SK-N-SH (cell line): ENCODE measurements at regions not wholly inside any gene's neighbourhood (a gene's known extent, or its start where the extent isn't known, plus 50 kb on each side); places are given as distances from the start of the nearest gene placed in this dataset.

Source experiments
- CTCF ChIA-PET: fragments of 300-600, 350-600 bp; formaldehyde crosslinking; extraction: SDS; loops from one replicate; lab custom pipeline; 2021; lab: Yijun Ruan, JAX
- POLR2A ChIA-PET: fragments of 350-600 bp; sonication (Branson Sonifier 250); formaldehyde crosslinking; extraction: SDS; loops from one replicate; lab custom pipeline; 2020; ENCODE audit warnings: antibody characterized with exemption, inconsistent platforms; lab: Yijun Ruan, JAX
- DNase-seq: peaks from one replicate; pipeline ENCODE4 v3.0.0; 2012
- H2AFZ ChIP-seq: fragments of 200-600 bp; sonication (generic); 2 replicates; pipeline ENCODE4 v1.8.1; 2016; ENCODE audit warnings: antibody characterized with exemption, mild to moderate bottlenecking, low read depth
- H3F3A ChIP-seq: fragments of 200-600 bp; sonication (generic); replicated peaks from 2 replicates; pipeline ENCODE3; 2016; ENCODE audit warnings: antibody characterized with exemption, mild to moderate bottlenecking; ENCODE audit not compliant: insufficient read depth
- H3K27ac ChIP-seq, 2 experiments: fragments of 200-500 bp in 1 of 2; fragments of 200-600 bp in 1 of 2; sonication (Bioruptor generic) in 1 of 2; sonication (generic), shearing (Covaris generic) in 1 of 2; 2 replicates each; pipeline versions ENCODE4 v1.5.1 to v1.6.1; 2014 to 2016; ENCODE audit warnings: low read depth in 2 of 2, inconsistent platforms in 1 of 2, low read length in 1 of 2, mild to moderate bottlenecking in 1 of 2, mixed read lengths in 1 of 2
- H3K27me3 ChIP-seq: fragments of 200-600 bp; sonication (generic), shearing (Covaris generic); 2 replicates; pipeline ENCODE4 v1.6.1; 2016; ENCODE audit warnings: mixed run types; ENCODE audit not compliant: insufficient read depth
- H3K36me3 ChIP-seq, 2 experiments: fragments of 200-500 bp in 1 of 2; fragments of 200-600 bp in 1 of 2; sonication (Bioruptor generic) in 1 of 2; sonication (generic) in 1 of 2; replicated peaks in 1 of 2; 2 replicates each; pipeline versions ENCODE3 to v1.5.1; 2014 to 2016; ENCODE audit warnings: low read length in 1 of 2, mild to moderate bottlenecking in 1 of 2; ENCODE audit not compliant: insufficient read depth in 2 of 2, control insufficient read depth in 1 of 2
- H3K4me1 ChIP-seq, 2 experiments: fragments of 200-500 bp in 1 of 2; fragments of 200-600 bp in 1 of 2; sonication (Bioruptor generic) in 1 of 2; sonication (generic), shearing (Covaris generic) in 1 of 2; 2 replicates each; pipeline versions ENCODE4 v1.5.1 to v1.6.1; 2014 to 2016; ENCODE audit warnings: low read depth in 1 of 2, low read length in 1 of 2, mixed run types in 1 of 2; ENCODE audit not compliant: insufficient read depth in 2 of 2, control insufficient read depth in 1 of 2
- H3K4me2 ChIP-seq: fragments of 200-600 bp; sonication (generic), shearing (Covaris generic); 2 replicates; pipeline ENCODE4 v1.6.1; 2017; ENCODE audit warnings: mixed run types
- H3K4me3 ChIP-seq, 2 experiments: fragments of 200-500 bp in 1 of 2; fragments of 200-600 bp in 1 of 2; sonication (Bioruptor generic) in 1 of 2; sonication (generic), shearing (Covaris generic) in 1 of 2; 2 replicates each; pipeline versions ENCODE4 v1.5.1 to v1.8.1; 2014 to 2016; ENCODE audit warnings: low read depth in 2 of 2, inconsistent platforms in 1 of 2, low read length in 1 of 2, mild to moderate bottlenecking in 1 of 2, mixed read lengths in 1 of 2, moderate library complexity in 1 of 2
- H3K79me2 ChIP-seq: fragments of 200-600 bp; sonication (generic); 2 replicates; pipeline ENCODE4 v1.8.1; 2017; ENCODE audit warnings: mild to moderate bottlenecking; ENCODE audit not compliant: insufficient read depth
- H3K9ac ChIP-seq: fragments of 200-600 bp; sonication (generic); 2 replicates; pipeline ENCODE4 v1.6.1; 2017; ENCODE audit warnings: mixed run types
- H3K9me2 ChIP-seq: fragments of 200-600 bp; sonication (generic); 2 replicates; pipeline ENCODE4 v1.6.1; 2017; ENCODE audit warnings: mixed run types
- H3K9me3 ChIP-seq: fragments of 200-600 bp; sonication (generic); 2 replicates; pipeline ENCODE4 v1.6.1; 2017; ENCODE audit warnings: mixed run types, mild to moderate bottlenecking, moderate library complexity
- H4K20me1 ChIP-seq: fragments of 200-600 bp; sonication (generic); 2 replicates; pipeline ENCODE4 v1.6.1; 2017; ENCODE audit warnings: mild to moderate bottlenecking, mixed run types; ENCODE audit not compliant: insufficient read depth
- CTCF ChIP-seq: fragments of 200-600 bp; sonication (generic); IDR thresholded peaks from 2 replicates; pipeline ENCODE4 v1.6.1; 2017; ENCODE audit warnings: antibody characterized with exemption, mild to moderate bottlenecking, moderate library complexity
- ELF1 ChIP-seq: IDR thresholded peaks from 2 replicates; pipeline ENCODE4 v1.4.0; 2012
- EP300 ChIP-seq, 2 experiments: IDR thresholded peaks; 2 replicates each; pipeline versions ENCODE4 v1.4.0 to v1.6.1; 2012; ENCODE audit warnings: borderline replicate concordance in 1 of 2, low read depth in 1 of 2, low read length in 1 of 2
- EZH2phosphoT487 ChIP-seq: fragments of 200-600 bp; sonication (generic); IDR thresholded peaks from 2 replicates; pipeline ENCODE4 v1.6.1; 2017; ENCODE audit warnings: low read depth, mixed run types, mild to moderate bottlenecking, antibody characterized with exemption, moderate library complexity, borderline replicate concordance
- FOSL2 ChIP-seq: IDR thresholded peaks from 2 replicates; pipeline ENCODE4 v1.4.0; 2012; ENCODE audit warnings: low read depth, mild to moderate bottlenecking, moderate library complexity, borderline replicate concordance
- GABPA ChIP-seq: IDR thresholded peaks from 2 replicates; pipeline ENCODE4 v1.4.0; 2012; ENCODE audit warnings: low read depth, mild to moderate bottlenecking
- GATA2 ChIP-seq: sonication (generic); formaldehyde crosslinking; IDR thresholded peaks from 2 replicates; pipeline ENCODE4 v1.5.0; 2020; ENCODE audit warnings: mild to moderate bottlenecking, missing genetic modification reagents
- IRF3 ChIP-seq: fragments of 150-350 bp; IDR thresholded peaks from 2 replicates; pipeline ENCODE4 v1.6.1; 2016; ENCODE audit warnings: mild to moderate bottlenecking, low read depth, low read length
- POLR2AphosphoS5 ChIP-seq: IDR thresholded peaks from 2 replicates; pipeline ENCODE4 v1.6.1; 2012; ENCODE audit warnings: low read depth, low read length
- RCOR1 ChIP-seq: fragments of 150-350 bp; IDR thresholded peaks from 2 replicates; pipeline ENCODE4 v1.6.1; 2017; ENCODE audit warnings: antibody characterized with exemption, low read length
- REST ChIP-seq: IDR thresholded peaks from 2 replicates; pipeline ENCODE4 v1.6.1; 2012; ENCODE audit warnings: mild to moderate bottlenecking, low read depth, low read length, moderate library complexity
- RXRA ChIP-seq: IDR thresholded peaks from 2 replicates; pipeline ENCODE4 v1.4.0; 2012; ENCODE audit warnings: low read depth, mild to moderate bottlenecking, borderline replicate concordance
- SIN3A ChIP-seq: IDR thresholded peaks from 2 replicates; pipeline ENCODE4 v1.6.1; 2012; ENCODE audit warnings: low read depth, mild to moderate bottlenecking, low read length, moderate library complexity, borderline replicate concordance
- SMC3 ChIP-seq: IDR thresholded peaks from 2 replicates; pipeline ENCODE4 v1.6.1; 2012; ENCODE audit warnings: low read depth, low read length, improper control_type of control experiment
- TEAD4 ChIP-seq: IDR thresholded peaks from 2 replicates; pipeline ENCODE4 v1.4.0; 2012; ENCODE audit warnings: mild to moderate bottlenecking, borderline replicate concordance; ENCODE audit not compliant: insufficient read depth
- USF2 ChIP-seq: fragments of 150-350 bp; IDR thresholded peaks from 2 replicates; pipeline ENCODE4 v1.6.1; 2017; ENCODE audit warnings: antibody characterized with exemption, low read length, low read depth, borderline replicate concordance
- WGBS: methylation state at CpG from one replicate; pipeline ENCODE4 v1.1.6; 2017; ENCODE audit warnings: low lambda C conversion rate; 5-methylcytosine and 5-hydroxymethylcytosine counted together

GRCh38 chr2:182482511-182482910 lies 55.7 kb upstream of the PDE1A start:
- H2AFZ ChIP-seq: no peak overlapping the region
- POLR2A ChIA-PET: no interaction called here
- no peaks in the 10 kb centered on the region for H3K27me3 ChIP-seq
- no peak for TF ChIP-seq POLR2AphosphoS5
- no peak for TF ChIP-seq IRF3
- no peak for TF ChIP-seq USF2
- no peak for TF ChIP-seq SMC3
- no peak for TF ChIP-seq REST
- TF ChIP-seq SIN3A: no peak
- TF ChIP-seq EZH2phosphoT487: no peak
- no peak for TF ChIP-seq GABPA
- TF ChIP-seq CTCF: no peak
- no peak for TF ChIP-seq FOSL2
- TF ChIP-seq RCOR1: no peak
- TF ChIP-seq GATA2: no peak
- no peak for TF ChIP-seq RXRA
- no peak for TF ChIP-seq ELF1
- TF ChIP-seq EP300 (IDR thresholded peaks at IDR 0.05; ENCODE audit: borderline replicate concordance in 1 of 2, low read depth in 1 of 2, low read length in 1 of 2): no peak
- no peak for TF ChIP-seq TEAD4
- TF ChIP-seq, all 33 proteins: peak for 0
- Histone ChIP-seq H3K4me3 (no peak overlapping the region), H3K79me2 (no peaks in the 10 kb centered on the region; the same call in 1 of the 2 replicates), H3K9me3 (no peaks in the 10 kb centered on the region), H3K4me2 (no peak overlapping the region), H3K4me1 (no peaks in the 10 kb centered on the region), H3K9me2 (no peaks in the 10 kb centered on the region), H3K9ac (no peak overlapping the region), H3K27ac (no peak overlapping the region), H3K36me3 (no peaks in the 10 kb centered on the region), H4K20me1 (no peaks in the 10 kb centered on the region), H3F3A (no peaks in the 10 kb centered on the region)
- no peak for DNase-seq
- CTCF ChIA-PET: interaction anchor here (0.6 to 1.0 kb wide), 2 partner anchors 10 to 459 kb away, joined by 3 read pairs; no protein-coding TSS in a partner anchor
- 89% methylated on average over 2 of the region's 2 CpGs for WGBS
